ENCODE measurements at regions not wholly inside any gene's neighbourhood (a gene's known extent, or its start where the extent isn't known, plus 50 kb on each side); places are given as distances from the start of the nearest gene placed in this dataset.

DNA sequence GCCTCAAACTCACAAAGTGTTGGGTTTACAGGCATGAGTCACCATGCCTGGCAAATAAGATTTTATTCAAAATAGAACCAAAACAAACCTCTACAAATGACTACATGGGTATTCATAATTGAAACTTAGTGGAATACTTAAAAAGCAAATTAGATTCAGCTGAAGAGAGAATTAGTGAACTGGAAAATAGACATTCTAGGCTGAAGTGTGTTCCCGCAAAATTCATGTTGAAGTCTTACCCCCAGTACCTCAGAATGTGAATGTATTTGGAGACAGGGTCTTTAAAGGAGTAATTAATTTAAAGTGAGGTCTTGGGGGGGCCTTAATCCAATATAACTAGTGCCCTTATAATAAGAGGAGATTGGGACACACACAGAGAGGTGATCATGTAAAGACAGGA lies 88.5 kb upstream of the OTOS start:
- Histone ChIP-seq H3K9ac (ENCODE audit: insufficient read depth, low read length, poor library complexity, severe bottlenecking) (no peak overlapping the region), H3K27me3 (ENCODE audit: control insufficient read depth in 2 of 2, insufficient read depth in 2 of 2, low read length in 2 of 2) (peaks cover 0 to under 1% of the 10 kb centered on the region in 2 donors), H3K27ac (ENCODE audit: low read depth in 1 of 2, low read length in 2 of 2) (no peak overlapping the region), H3K36me3 (replicated peaks in 1 of 2; ENCODE audit: control insufficient read depth in 1 of 2, insufficient read depth in 2 of 2, low read length in 2 of 2) (no peaks in the 10 kb centered on the region), H3K9me3 (replicated peaks in 1 of 2; ENCODE audit: control insufficient read depth in 1 of 2, insufficient read depth in 1 of 2, low read length in 2 of 2) (peaks cover 0 to 10% of the 10 kb centered on the region in 2 donors), H3K79me2 (ENCODE audit: insufficient read depth, low read length) (no peaks in the 10 kb centered on the region), H3K4me1 (ENCODE audit: control insufficient read depth in 1 of 2, insufficient read depth in 2 of 2, low read length in 2 of 2) (peaks cover 4 to 6% of the 10 kb centered on the region in 2 donors), H3K4me3 (replicated peaks in 1 of 3; ENCODE audit: low read depth in 2 of 3, low read length in 3 of 3) (no peak overlapping the region), H2AFZ (ENCODE audit: insufficient read depth, low read depth, low read length, poor library complexity, severe bottlenecking) (no peak overlapping the region), H4K20me1 (ENCODE audit: insufficient read depth, low read length) (no peaks in the 10 kb centered on the region), H3K4me2 (replicated peaks; ENCODE audit: extremely low read depth, low read length, poor library complexity, severe bottlenecking) (no peak overlapping the region)
- Mint-ChIP-seq H3K9me3 (peaks cover 0 to 20% (median 14%) of the 10 kb centered on the region in 7 donors), H3K4me3 (no peak overlapping the region), H3K27me3 (ENCODE audit: low read depth in 3 of 3) (peaks cover 5 to 9% (median 5%) of the 10 kb centered on the region in 3 donors), H3K27ac (no peak overlapping the region), H3K4me1 (peaks cover 2% of the 10 kb centered on the region), H3K36me3 (no peaks in the 10 kb centered on the region)
- DNase-seq = no peak
- intact Hi-C loops (cut with micrococcal nuclease) = no loop called here
- no CpG with 5 or more reads among the region's 1 CpG for WGBS (ENCODE audit: insufficient coverage)
- TF ChIP-seq, protein P1, sequence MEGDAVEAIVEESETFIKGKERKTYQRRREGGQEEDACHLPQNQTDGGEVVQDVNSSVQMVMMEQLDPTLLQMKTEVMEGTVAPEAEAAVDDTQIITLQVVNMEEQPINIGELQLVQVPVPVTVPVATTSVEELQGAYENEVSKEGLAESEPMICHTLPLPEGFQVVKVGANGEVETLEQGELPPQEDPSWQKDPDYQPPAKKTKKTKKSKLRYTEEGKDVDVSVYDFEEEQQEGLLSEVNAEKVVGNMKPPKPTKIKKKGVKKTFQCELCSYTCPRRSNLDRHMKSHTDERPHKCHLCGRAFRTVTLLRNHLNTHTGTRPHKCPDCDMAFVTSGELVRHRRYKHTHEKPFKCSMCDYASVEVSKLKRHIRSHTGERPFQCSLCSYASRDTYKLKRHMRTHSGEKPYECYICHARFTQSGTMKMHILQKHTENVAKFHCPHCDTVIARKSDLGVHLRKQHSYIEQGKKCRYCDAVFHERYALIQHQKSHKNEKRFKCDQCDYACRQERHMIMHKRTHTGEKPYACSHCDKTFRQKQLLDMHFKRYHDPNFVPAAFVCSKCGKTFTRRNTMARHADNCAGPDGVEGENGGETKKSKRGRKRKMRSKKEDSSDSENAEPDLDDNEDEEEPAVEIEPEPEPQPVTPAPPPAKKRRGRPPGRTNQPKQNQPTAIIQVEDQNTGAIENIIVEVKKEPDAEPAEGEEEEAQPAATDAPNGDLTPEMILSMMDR (IDR thresholded peaks at IDR 0.05) = no peak

DNA sequence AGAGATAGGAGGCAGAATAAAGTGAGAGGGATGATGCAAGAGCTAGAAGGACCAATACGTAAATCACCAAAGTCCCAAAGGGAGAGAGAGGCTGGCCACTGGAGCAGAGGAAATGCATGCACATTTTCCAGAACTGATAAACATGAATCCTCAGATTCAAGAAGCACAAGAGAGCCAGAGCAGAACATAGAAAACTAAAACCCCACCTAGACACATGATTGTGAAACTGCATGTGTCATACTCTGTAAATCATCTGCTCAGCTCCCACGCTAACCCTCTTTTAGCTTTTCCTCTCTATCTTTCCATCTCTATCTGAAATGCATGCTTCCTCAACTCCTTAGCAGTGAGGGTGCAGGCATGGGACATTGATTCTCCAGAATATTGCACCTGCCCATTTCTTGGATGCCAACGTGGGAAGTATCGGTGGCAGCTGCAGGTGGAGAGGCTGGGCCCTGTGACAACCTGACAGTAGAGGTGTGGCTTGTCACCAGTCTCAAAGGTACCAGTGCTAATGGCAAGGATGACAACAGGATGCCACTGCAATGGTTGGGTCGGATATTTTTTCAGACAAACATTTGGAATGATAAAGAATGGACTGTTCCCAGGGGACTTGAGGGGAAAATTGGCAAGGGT lies 89.3 kb upstream of the OTOS start:
- H3K27me3 Mint-ChIP-seq (ENCODE audit: low read depth in 3 of 3) = peaks cover 7 to 9% (median 9%) of the 10 kb centered on the region in 3 donors

More for the DNA sequence above, 89.3 kb upstream of the OTOS start:
- Mint-ChIP-seq H3K4me3 (no peak overlapping the region), H3K27ac (no peak overlapping the region), H3K9me3 (peaks cover 0 to 20% (median 14%) of the 10 kb centered on the region in 7 donors), H3K4me1 (peaks cover 2% of the 10 kb centered on the region), H3K36me3 (no peaks in the 10 kb centered on the region)
- TF ChIP-seq, protein P1 (IDR thresholded peaks at IDR 0.05) = no peak
- Histone ChIP-seq H3K9me3 (replicated peaks in 1 of 2; ENCODE audit: control insufficient read depth in 1 of 2, insufficient read depth in 1 of 2, low read length in 2 of 2) (peaks cover 0 to 10% of the 10 kb centered on the region in 2 donors), H4K20me1 (ENCODE audit: insufficient read depth, low read length) (no peaks in the 10 kb centered on the region), H3K27ac (ENCODE audit: low read depth in 1 of 2, low read length in 2 of 2) (no peak overlapping the region), H3K4me3 (replicated peaks in 1 of 3; ENCODE audit: low read depth in 2 of 3, low read length in 3 of 3) (no peak overlapping the region), H3K27me3 (ENCODE audit: control insufficient read depth in 2 of 2, insufficient read depth in 2 of 2, low read length in 2 of 2) (peaks cover 0 to 2% of the 10 kb centered on the region in 2 donors), H3K36me3 (replicated peaks in 1 of 2; ENCODE audit: control insufficient read depth in 1 of 2, insufficient read depth in 2 of 2, low read length in 2 of 2) (no peaks in the 10 kb centered on the region), H3K79me2 (ENCODE audit: insufficient read depth, low read length) (no peaks in the 10 kb centered on the region), H3K4me2 (replicated peaks; ENCODE audit: extremely low read depth, low read length, poor library complexity, severe bottlenecking) (no peak overlapping the region), H3K9ac (ENCODE audit: insufficient read depth, low read length, poor library complexity, severe bottlenecking) (no peak overlapping the region), H2AFZ (ENCODE audit: insufficient read depth, low read depth, low read length, poor library complexity, severe bottlenecking) (no peak overlapping the region), H3K4me1 (ENCODE audit: control insufficient read depth in 1 of 2, insufficient read depth in 2 of 2, low read length in 2 of 2) (peaks cover 4 to 6% of the 10 kb centered on the region in 2 donors)
- WGBS (ENCODE audit: insufficient coverage) = 83% methylated on average over 3 of the region's 5 CpGs
- DNase-seq = no peak
- intact Hi-C loops (cut with micrococcal nuclease) = loop anchor here in 1 of 2 donors (10.0 kb wide), 1 partner anchor 205 kb away; the partner anchor contains the start of gene GPC1

Data from CD14-positive monocyte (primary cell).